HG02852 (cell line): ENCODE measurements at regions not wholly inside any gene's neighbourhood (a gene's known extent, or its start where the extent isn't known, plus 50 kb on each side); places are given as distances from the start of the nearest gene placed in this dataset.

ENCODE experiments used
- ATAC-seq: cut with Tn5 transposase; IDR thresholded peaks from one replicate; pipeline ENCODE4 v1.9.1; 2021; ENCODE audit warnings: mild to moderate bottlenecking, moderate library complexity; ENCODE audit not compliant: unreplicated experiment

DNA sequence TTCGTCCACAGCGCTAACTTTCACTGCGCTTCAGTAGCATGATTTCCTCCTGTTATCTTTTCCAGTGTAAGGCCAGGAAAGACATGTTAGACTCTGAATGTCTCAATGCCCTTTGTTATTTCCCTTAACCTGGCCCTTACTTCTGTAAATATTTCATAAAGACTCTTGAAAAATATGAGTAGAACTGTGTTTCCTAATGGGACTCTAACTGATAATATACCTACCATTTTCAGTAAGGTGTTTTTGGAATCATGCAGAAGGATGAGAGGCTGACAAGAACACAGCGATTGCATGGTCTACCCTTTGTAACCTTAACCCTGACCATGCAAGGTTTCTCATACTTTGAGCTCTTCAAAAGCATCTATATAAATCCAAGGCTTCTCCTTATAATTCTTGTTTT lies 550.1 kb downstream of the SLITRK6 start:
- no peak for ATAC-seq

DNA sequence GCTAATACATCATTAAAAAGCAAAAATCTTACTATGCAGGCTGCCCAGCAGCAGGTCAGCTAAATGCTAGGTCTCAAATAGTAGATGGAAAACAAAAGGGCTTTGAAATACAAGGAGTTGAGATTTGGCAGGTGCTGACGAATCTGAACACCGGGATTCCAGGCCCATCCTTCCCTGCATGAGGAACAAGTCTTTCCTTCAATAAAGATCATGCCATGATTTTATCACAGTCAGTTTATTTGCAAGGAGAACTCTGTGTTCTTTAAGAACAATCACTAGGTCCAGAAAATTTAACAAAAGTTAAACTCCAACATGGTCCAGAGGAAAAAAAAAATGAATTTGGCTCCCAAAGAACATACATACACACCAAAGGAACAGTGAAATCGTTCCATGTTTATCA lies 551.4 kb downstream of the SLITRK6 start:
- ATAC-seq = no peak

DNA sequence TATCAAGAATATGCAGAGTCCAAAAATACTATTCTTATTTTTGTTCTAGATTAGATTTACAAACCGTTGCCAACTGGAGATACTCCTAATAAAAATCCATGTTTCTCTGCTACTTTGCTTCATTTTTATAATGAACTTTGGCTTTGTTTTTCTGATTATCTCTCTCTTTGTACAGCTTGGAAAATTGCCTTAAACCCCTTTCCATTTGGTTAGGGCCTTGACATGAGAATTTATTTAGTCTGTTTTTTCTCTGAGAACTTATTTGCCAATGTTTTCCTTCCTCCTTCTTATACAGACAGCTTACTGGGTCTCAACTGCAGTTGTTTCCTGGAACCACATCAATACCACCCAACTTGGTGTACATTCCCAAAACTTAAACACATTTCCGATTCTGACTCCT lies 555.4 kb downstream of the SLITRK6 start:
- no peak for ATAC-seq

DNA sequence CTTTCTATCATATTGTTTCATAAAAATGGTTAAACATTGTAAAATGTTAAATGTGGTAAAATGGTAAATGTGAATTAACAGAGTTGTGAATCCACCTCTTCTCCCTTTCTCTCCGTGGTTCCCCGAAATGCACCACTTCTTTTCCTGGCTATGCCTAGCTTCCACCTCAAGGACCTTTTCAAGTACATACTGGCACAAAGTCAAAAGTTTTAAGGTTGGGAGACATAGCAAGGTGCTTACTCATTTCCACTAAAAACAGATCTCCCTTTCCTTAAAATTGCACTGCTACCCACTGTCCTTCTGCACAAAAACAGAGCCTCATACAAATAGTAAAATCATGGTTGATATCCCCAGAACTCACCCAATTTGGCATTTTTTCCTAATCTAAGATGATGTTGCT lies 558.2 kb downstream of the SLITRK6 start:
- no peak for ATAC-seq

DNA sequence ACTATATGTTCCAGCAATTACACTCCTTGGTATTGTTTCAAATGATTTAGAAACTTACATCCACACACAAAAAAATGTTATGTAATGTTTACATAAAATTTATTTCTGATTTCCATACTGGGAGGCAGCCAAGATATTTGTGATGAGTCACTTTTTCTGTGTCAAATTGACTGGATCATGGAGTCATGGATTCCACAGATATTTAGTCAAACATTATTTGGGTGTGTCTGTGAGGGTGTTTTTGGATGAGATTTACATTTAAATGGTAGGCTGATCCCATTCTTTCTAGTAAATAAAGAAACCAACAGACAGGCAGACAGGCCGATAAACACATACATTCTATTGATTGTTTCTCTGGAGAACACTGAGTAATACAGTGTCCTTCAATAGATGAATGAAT lies 562.8 kb downstream of the SLITRK6 start:
- ATAC-seq = no peak

DNA sequence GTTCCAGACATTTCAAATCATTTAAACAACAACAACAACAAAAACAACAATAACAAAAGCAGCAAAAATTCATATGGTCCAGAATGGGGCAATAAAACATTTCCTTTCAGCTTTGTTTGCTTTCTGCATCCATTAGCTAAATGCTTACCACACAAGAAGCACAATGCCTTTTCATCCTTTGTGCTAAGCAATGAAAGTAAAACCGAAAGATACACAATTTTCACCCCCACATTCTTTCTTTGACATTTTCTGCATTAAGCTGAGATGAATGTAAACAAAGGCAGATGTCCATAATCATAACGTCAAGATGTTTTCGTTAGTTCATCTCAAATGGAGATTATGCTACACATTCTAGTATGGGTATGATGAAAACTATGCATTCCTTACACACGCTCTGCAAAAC lies 568.5 kb downstream of the SLITRK6 start:
- ATAC-seq = no peak

DNA sequence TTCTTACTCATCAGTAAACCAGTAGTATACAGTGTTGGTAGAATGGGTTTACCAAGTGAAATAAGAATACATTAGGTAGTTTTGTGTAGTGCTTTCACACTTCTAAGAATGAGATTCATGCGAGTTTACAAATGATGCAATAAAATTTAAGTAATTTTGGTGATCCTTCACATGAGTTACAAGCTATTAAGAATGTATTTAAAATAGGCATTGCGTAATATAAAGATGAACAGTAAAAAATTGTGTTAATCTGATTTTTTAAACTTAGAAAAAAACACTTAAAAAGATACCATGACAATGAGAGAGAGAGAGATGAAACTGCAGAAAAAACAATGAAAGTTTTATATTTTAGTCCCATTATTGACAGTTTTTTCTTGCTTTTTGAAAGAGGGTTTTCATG lies 570.5 kb downstream of the SLITRK6 start:
- ATAC-seq = no peak

DNA sequence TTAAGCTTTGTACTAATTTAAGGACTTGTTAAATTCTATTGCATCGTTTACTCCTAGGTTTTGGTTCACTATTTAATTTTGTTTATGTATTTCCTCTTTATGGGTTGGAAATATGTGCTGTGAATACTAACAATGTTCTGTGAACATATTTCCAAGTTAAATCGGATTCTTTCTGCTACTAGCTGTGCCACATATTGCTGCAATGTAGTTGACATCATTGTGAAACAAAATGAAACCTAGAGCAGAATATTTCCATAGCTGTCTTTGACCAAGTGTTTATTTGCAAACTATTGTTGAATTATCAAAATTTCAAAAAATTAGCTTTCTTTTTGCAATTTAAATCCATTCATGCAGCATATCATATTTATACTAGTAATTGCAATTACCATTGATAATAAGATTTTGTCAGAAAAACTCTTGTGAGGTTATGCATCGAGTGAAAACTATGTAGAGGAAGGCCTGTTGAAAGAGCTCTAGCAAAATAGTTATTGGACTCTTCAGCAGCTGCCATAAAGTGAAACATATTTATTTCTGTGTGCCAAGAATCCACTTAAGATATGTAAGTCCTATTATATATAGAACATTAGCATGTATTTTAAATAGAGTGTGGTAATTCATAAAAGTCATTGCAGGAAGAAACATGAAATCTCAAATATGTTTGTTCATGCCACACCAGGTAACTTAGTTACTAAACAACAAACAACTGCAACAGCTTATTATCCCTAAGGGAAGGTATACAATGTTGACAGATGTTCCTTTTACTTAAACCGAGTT lies 575.1 kb downstream of the SLITRK6 start:
- no peak for ATAC-seq

DNA sequence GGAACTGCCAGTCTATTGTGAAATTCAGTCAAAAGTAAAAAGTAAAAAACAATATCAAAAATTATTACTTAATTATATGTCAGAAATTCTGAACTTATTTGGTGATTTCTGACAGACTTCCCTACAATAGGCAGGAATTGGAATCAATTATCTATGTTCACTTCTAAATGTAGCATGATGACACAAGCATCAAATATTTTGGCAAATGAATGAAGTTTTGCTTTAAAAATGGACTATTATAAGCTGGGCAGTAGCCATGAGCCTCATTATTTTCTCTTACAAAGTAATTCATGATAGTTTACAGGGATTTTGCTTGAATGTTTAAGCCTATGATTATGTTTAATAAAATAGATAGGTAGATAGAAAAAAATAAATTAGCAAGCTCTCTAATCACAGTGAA lies 582.6 kb downstream of the SLITRK6 start:
- no peak for ATAC-seq

DNA sequence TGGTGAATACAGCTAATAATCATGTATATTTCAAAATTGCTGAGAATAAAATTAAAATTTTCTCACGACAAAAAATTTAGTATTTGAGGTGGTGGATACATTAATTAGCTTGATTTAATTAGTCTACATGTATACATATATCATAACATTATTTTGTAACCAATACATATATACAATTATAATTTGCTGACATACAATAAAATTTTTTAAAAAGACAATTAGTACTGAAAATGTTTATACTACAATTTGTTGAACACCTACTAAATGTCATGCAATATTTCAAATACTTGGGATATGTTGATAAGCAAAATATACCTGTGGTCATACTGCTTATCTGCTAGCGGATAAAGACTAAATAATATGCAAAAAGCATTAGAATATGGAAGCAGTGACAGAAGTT lies 586.5 kb downstream of the SLITRK6 start:
- ATAC-seq = no peak

DNA sequence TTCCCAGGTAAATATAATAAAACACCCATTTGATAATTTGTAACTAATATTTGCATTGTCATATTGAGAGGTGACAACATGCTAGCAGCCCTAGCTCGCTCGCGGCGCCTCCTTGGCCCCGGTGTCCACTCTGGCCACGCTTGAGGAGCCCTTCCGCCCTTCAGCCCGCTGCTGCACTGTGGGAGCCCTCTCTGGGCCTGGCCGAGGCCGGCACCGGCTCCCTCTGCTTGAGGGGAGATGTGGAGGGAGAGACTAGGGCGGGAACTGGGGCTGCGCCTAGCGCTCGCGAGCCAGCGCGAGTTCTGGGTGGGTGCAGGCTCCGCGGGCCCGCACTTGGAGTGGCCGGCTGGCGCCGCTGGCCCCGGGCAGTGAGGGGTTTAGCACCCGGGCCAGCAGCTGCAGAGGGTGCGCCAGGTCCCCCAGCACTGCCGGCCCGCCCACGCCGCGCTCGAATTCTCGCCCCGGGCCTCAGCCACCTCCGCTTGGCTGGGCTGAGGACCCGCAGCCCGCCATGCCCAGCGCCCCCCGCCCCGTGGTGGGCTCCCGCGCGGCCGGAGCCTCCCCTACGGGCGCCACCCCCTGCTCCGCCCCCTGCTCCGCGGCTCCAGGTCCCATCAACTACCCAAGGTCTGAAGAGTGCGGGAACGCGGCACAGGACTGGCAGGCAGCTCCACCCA lies 594.4 kb downstream of the SLITRK6 start:
- no peak for ATAC-seq

DNA sequence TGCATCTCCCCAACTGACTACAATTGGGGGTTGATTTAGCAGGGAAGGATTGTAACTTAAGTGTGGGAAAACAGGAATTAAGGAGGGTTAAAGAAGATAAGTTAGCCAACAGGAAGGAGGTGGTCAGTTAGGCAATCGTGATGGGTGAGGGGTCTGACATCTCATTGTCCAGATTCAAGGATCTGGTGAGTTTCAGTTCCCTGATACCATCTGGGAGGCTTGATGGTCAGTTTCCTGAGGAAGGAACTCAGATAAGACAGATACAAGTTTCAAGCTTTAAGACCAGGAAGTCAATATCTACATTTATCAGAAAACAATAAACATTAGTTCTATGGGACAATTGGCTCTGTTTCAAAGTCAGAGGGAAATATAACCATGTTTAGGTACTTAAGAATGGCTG lies 601.8 kb downstream of the SLITRK6 start:
- no peak for ATAC-seq

DNA sequence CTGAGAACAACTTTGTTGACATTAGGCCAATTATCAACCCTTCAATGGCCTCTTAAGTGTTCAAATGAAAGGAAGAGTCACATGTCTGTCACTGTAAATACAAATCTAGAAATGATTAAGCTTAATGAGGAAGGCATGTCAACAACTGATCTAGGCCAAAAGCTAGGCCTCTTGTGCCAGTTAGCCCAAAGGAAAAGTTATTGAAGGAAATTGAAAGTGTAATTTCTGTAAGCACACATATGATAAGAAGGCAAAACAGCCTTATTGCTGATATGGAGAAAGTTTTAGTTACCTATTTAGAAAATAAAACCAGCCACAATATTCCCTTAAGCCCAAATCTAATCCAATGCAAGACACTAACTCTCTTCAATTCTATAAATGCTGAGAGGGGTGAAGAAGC lies 604.7 kb downstream of the SLITRK6 start:
- ATAC-seq = no peak

DNA sequence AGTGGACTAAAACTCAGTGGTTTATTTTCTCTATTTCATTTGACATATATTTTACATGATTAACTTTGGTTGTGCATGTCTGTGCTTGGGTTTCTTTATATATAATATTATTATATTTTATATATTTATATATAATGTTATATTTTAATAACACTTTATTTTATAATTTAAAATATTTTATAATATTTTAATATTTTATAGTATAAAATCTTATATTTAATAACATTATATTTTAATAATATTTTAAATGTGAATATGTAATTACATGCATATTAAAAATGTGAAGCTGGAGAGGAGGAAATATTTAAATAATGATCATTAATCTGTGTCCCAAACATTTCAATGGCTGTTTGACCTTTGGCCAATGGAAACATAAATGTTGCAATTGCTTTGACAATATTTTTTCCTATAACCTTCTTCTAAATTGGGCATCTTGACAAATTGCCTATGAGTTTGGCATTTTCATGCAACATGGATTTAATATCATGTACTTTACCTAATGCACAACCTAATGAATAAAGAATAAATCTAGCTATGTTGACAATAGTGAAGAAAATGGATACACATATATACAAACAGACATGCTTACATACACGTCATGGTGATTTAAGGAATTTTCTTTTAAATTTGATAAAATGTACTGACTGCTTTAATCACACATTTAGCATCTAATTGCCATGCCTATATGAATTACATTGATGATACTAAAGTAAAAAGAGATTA lies 607.1 kb downstream of the SLITRK6 start:
- no peak for ATAC-seq

DNA sequence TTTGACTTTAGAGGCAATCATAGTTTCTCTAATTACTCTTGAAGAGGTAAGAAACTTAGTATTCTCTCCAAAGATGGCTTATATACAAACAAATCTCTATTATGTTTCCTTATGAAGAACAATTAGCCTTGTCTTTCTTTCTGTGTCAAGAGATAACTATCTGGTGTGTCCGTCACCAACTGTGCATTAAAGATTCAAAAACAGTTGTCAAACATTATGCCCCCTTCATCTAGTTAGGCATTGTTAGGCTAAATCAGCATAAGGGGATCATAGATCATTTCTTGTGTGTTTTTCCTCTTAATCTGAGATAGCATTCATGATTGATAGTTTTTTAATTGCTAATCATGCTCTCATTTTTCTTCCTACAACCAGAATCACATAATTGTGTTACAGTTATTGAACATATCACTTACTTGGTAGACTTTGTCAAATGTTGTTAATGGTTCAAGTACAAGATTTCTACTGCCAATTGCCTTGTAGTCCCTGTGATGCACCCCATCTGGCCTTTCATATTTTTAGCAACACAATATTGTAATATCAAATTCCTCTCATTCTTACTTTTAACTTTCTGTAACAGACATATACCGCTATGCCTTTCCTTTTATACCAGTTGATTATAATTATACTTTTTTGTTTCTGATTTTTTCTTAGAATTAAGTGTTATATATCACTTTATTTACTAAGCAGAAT lies 612.7 kb downstream of the SLITRK6 start:
- no peak for ATAC-seq

DNA sequence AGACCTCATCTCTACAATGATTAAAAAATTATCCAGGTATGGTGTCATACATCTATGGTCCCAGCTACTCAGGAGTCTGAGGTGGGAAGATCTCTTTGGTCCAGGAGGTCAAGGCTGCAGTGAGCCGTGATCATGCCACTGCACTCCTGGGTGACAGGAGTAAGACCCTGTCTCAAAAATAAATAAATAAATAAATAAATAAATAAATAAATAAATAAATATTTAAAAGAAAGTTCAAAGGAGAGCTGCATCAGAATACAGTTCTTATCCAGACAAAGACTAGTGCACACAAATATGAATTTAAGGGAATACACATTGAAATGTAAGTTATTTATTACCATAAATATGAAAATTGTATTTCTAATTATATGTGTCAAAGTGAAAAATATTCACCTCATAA lies 624.9 kb downstream of the SLITRK6 start:
- ATAC-seq = no peak

DNA sequence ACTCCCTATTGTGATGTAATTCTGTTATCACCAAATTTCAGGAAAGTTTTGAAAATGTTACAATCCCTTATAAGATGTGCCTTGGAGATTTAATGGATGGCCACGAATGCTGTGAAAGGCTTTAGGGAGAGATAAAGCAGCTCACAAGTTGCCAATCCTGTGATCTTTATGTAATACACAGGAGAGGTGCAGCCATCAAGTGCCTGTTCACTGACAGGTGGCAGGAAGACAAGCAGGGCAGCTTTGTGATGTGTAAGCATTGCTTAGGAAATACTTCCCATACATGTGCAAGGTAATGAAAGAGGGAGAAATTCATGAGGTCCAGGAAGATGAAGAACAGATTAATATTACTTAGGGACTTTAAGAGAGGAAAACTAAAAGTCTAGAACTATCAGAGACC lies 628.8 kb downstream of the SLITRK6 start:
- ATAC-seq = no peak

DNA sequence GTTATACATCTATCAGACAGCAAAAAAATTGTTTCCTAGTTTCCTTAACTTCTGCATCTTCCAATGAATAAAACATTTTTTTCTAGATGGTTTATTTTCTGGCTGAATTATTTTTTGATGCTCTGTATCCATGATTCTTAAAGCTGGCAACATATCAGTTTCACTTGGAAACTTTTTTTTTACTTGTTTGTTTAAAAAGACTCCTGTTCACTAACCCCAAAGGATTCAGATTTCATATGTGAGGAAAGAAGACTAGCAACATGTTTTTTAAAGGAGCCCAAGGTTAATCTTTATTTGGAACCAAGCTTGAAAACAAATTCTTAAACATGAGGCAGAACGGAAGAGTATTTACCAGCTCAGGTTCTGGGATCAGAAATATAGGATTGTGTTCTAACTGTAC lies 632.3 kb downstream of the SLITRK6 start:
- no peak for ATAC-seq

DNA sequence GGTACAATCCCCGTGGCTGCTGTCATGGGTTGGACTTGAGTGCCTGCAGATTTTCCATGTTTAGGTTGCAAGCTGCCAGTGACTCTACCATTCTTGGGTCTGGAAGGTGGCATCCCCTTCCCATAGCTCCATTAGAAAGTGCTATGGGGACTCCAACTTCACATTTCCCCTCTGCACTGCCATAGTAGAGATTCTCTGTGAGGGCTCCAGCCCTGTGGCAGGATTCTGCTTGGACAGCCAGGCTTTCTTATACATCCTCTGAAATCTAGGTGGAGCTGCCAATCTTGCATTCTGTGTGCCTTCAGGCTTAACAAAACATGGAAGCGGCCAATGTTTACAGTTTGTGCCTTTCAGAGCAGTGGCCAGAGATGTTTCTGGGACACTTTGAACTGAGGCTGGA lies 636.2 kb downstream of the SLITRK6 start:
- ATAC-seq = no peak

DNA sequence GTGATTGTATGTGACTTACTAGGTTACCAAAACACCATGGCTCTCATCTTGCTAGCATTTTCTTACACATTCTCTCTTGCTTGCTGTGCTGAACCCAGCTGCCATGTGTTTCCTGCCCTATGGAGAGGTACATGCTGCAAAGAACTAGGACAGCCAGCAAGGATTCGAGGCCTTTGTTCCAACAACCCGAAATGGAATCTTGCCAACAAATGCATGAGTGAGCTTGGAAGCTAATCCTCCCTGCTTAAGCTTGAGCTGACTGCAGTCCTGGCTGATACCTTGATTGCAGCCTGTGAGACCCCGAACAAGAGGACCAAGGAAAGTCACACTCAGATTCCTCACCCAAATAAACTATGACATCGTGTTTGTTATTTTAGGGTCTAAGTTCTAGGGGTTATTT lies 651.2 kb downstream of the SLITRK6 start:
- no peak for ATAC-seq

DNA sequence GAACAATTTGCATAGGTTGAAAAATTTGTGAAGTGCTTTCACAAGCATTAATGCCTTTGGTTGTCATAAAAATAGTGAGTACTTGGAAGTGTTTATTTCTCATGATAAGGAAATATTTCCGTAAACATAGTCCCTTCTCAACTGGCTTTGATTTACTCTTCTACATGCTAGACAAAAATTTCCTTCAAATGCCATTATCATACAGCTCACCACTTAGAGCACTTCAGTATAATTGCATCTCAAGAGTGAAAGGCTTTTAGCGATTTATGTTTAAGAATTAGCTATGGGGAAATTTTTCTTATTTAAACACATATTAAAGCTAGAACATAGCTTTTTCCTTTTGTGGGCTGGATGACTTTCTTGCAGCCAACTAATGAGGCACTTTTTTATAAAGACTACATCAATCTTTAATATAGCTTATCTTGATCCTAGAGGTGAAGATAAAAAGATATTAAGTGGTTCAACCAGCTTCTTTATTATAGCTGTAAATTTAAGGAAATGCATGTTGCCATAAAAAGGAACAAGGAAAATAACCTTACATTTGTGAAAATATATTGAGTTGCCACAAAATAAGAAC lies 656.8 kb downstream of the SLITRK6 start:
- ATAC-seq = no peak
